GM12878 (cell line): ENCODE measurements at regions not wholly inside any gene's neighbourhood (a gene's known extent, or its start where the extent isn't known, plus 50 kb on each side); places are given as distances from the start of the nearest gene placed in this dataset.

Experiments
- ATAC-seq: fragments of 200-7000 bp; cut with Tn5 transposase; 3 replicates; pipeline ENCODE4 v1.9.1; 2020; ENCODE audit warnings: mild to moderate bottlenecking, moderate library complexity
- BruUV-seq: library from RNA; stranded (reverse); fragments of 400-500 nt; replicated peaks from 2 replicates; lab custom pipeline; 2021; lab: Mats Ljungman, UMichigan
- CTCF ChIA-PET: fragments of 300-600 bp; sonication (Branson Sonifier 250); formaldehyde crosslinking; extraction: SDS; loops from one replicate; lab custom pipeline; 2021; ENCODE audit warnings: inconsistent platforms; lab: Yijun Ruan, JAX
- POLR2A ChIA-PET: fragments of 350-600 bp; formaldehyde crosslinking; extraction: SDS; loops from one replicate; lab custom pipeline; 2021; ENCODE audit warnings: inconsistent platforms; lab: Charles Lee
- RAD21 ChIA-PET: fragments of 300-600 bp; sonication (Branson Sonifier 250); formaldehyde crosslinking; loops from one replicate; lab custom pipeline; 2023; ENCODE audit warnings: antibody characterized with exemption; ENCODE audit not compliant: unreplicated experiment; lab: Charles Lee
- SMC1A ChIA-PET: fragments of 300-600 bp; sonication (Branson Sonifier 250); formaldehyde crosslinking; loops from one replicate; lab custom pipeline; 2023; ENCODE audit not compliant: unreplicated experiment, uncharacterized antibody; lab: Charles Lee
- DNase-seq: peaks from one replicate; pipeline ENCODE4 v3.0.0-alpha.2; 2011; ENCODE audit warnings: low read depth, low spot score
- FAIRE-seq: peaks from 3 replicates; lab custom pipeline; 2011; peaks lifted over from hg19 to GRCh38; lab: Jason Lieb, UNC
- H2AFZ ChIP-seq: 2 replicates; pipeline ENCODE4 v1.6.0; 2011; ENCODE audit warnings: low read depth, low read length, control low read depth; ENCODE audit not compliant: control insufficient read depth
- H3K27ac ChIP-seq: 2 replicates; pipeline ENCODE4 v1.5.1; 2011; ENCODE audit warnings: control low read depth; ENCODE audit not compliant: control insufficient read depth, insufficient read depth
- H3K27me3 ChIP-seq, 2 experiments: replicated peaks in 1 of 2; 2 replicates each; pipeline versions ENCODE4 v1.6.0 to v1.6.1; 2011; ENCODE audit warnings: low read length in 1 of 2; ENCODE audit not compliant: control insufficient read depth in 2 of 2, insufficient read depth in 2 of 2
- H3K36me3 ChIP-seq, 2 experiments: 2 replicates each; pipeline ENCODE4 v1.5.1; 2011; ENCODE audit warnings: low read length in 1 of 2; ENCODE audit not compliant: control insufficient read depth in 2 of 2, insufficient read depth in 2 of 2
- H3K4me1 ChIP-seq: 2 replicates; pipeline ENCODE4 v1.6.1; 2011; ENCODE audit warnings: mild to moderate bottlenecking, low read length, moderate library complexity, mixed read lengths; ENCODE audit not compliant: control insufficient read depth, insufficient read depth
- H3K4me2 ChIP-seq: 2 replicates; pipeline ENCODE4 v1.6.0; 2011; ENCODE audit warnings: control low read depth; ENCODE audit not compliant: control insufficient read depth, insufficient read depth
- H3K4me3 ChIP-seq: fragments of 200-600 bp; sonication (generic); 2 replicates; pipeline ENCODE4 v1.5.1; 2016
- H3K79me2 ChIP-seq: 2 replicates; pipeline ENCODE4 v1.6.0; 2011; ENCODE audit warnings: low read length; ENCODE audit not compliant: control insufficient read depth, insufficient read depth
- H3K9ac ChIP-seq: 2 replicates; pipeline ENCODE4 v1.8.0; 2011; ENCODE audit warnings: low read length, control low read depth, mixed read lengths; ENCODE audit not compliant: control insufficient read depth, insufficient read depth
- H3K9me3 ChIP-seq: replicated peaks from 3 replicates; pipeline ENCODE4 v1.5.1; 2011; ENCODE audit warnings: mild to moderate bottlenecking, low read length; ENCODE audit not compliant: control insufficient read depth, insufficient read depth
- H4K20me1 ChIP-seq: 2 replicates; pipeline ENCODE4 v1.6.0; 2011; ENCODE audit not compliant: control insufficient read depth, insufficient read depth
- ATF2 ChIP-seq: IDR thresholded peaks from 2 replicates; pipeline ENCODE4 v1.6.1; 2012; ENCODE audit warnings: low read length, inconsistent platforms
- BCL11A ChIP-seq: IDR thresholded peaks from 2 replicates; pipeline ENCODE4 v1.6.1; 2011; ENCODE audit warnings: low read depth, low read length
- ELK1 ChIP-seq: IDR thresholded peaks from 2 replicates; pipeline ENCODE4 v1.6.1; 2012; ENCODE audit warnings: low read depth, low read length, improper control_type of control experiment
- PML ChIP-seq: IDR thresholded peaks from 2 replicates; pipeline ENCODE4 v1.6.1; 2012; ENCODE audit warnings: low read length, inconsistent platforms
- RAD21 ChIP-seq: IDR thresholded peaks from 2 replicates; pipeline ENCODE4 v1.6.1; 2011; ENCODE audit warnings: mild to moderate bottlenecking, low read depth, low read length, moderate library complexity; ENCODE audit not compliant: insufficient read depth
- RB1 ChIP-seq: fragments of 450-650 bp; formaldehyde crosslinking; IDR thresholded peaks from 2 replicates; pipeline ENCODE4 v1.6.1; 2017; ENCODE audit warnings: mild to moderate bottlenecking, borderline replicate concordance
- RELA ChIP-seq: fragments of 450-650 bp; IDR thresholded peaks from 2 replicates; pipeline ENCODE4 v1.8.0; 2014; ENCODE audit warnings: borderline replicate concordance; ENCODE audit not compliant: partially characterized antibody
- RELB ChIP-seq: fragments of 450-650 bp; IDR thresholded peaks from 2 replicates; pipeline ENCODE4 v1.6.1; 2017; ENCODE audit warnings: low read depth, mild to moderate bottlenecking, moderate library complexity
- RFX5 ChIP-seq: IDR thresholded peaks from 2 replicates; pipeline ENCODE4 v1.6.1; 2011; ENCODE audit warnings: low read depth, low read length, improper control_type of control experiment
- SMAD5 ChIP-seq: IDR thresholded peaks from 2 replicates; pipeline ENCODE4 v1.6.1; 2016; ENCODE audit warnings: antibody characterized with exemption, low read depth
- YY1 ChIP-seq: IDR thresholded peaks from 2 replicates; pipeline ENCODE4 v1.6.1; 2011; ENCODE audit warnings: low read depth, mild to moderate bottlenecking, low read length
- ZNF207 ChIP-seq: fragments of 450-650 bp; IDR thresholded peaks from 2 replicates; pipeline ENCODE4 v1.6.1; 2014; ENCODE audit warnings: antibody characterized with exemption, mild to moderate bottlenecking, borderline replicate concordance
- ZNF384 ChIP-seq: IDR thresholded peaks from 2 replicates; pipeline ENCODE4 v1.6.1; 2012; ENCODE audit warnings: low read depth, mild to moderate bottlenecking, low read length, improper control_type of control experiment, borderline replicate concordance
- WGBS: methylation state at CpG from one replicate; pipeline ENCODE4 v1.1.6; 2016; ENCODE audit warnings: low lambda C conversion rate; ENCODE audit not compliant: insufficient replicate concordance, insufficient coverage; ENCODE audit errors: missing lambda C conversion rate; 5-methylcytosine and 5-hydroxymethylcytosine counted together
- in situ Hi-C: fragments of 300-500 bp; cut with MboI; formaldehyde crosslinking; loops from 9 replicates; pipeline ENCODE4 v1.14.3; 2018; ENCODE audit warnings: mixed read lengths
- intact Hi-C: fragments of 100-400 bp; cut with micrococcal nuclease; formaldehyde crosslinking; loops from one replicate; pipeline ENCODE4 v1.14.2; 2022; ENCODE audit not compliant: unreplicated experiment

- ChIA-PET SMC1A (interaction anchor here (1.1 kb wide), 1 partner anchor 22 kb away, joined by 3 read pairs; no protein-coding TSS in a partner anchor), RAD21 (no interaction called here), CTCF (interaction anchor here (0.9 kb wide), 1 partner anchor 32 kb away, joined by 3 read pairs; no protein-coding TSS in a partner anchor), POLR2A (no interaction called here)
- in situ Hi-C loops (no loop called here), intact Hi-C loops (no loop called here)
- Histone ChIP-seq H3K27ac (no peak overlapping the region), H3K79me2 (no peaks in the 10 kb centered on the region), H3K4me3 (no peak overlapping the region), H3K9ac (no peak overlapping the region), H4K20me1 (no peaks in the 10 kb centered on the region), H3K4me2 (no peak overlapping the region), H3K9me3 (no peaks in the 10 kb centered on the region), H3K36me3 (no peaks in the 10 kb centered on the region), H2AFZ (no peak overlapping the region), H3K27me3 (no peaks in the 10 kb centered on the region), H3K4me1 (no peaks in the 10 kb centered on the region)
- no peak for FAIRE-seq
- TF ChIP-seq SMAD5: no peak
- TF ChIP-seq RFX5: no peak
- no TSS peak for BruUV-seq
- 62% methylated on average over 7 of the region's 7 CpGs for WGBS
- no peak for DNase-seq
- no peak for ATAC-seq
Measured at GRCh38 chr5:170176916-170177315, 55.9 kb upstream of the C5orf58 start.

- Histone ChIP-seq H3K27me3 (no peaks in the 10 kb centered on the region), H3K36me3 (no peaks in the 10 kb centered on the region), H3K4me3 (no peak overlapping the region), H3K4me1 (no peaks in the 10 kb centered on the region), H3K9ac (no peak overlapping the region), H2AFZ (no peak overlapping the region), H3K4me2 (no peak overlapping the region), H4K20me1 (no peaks in the 10 kb centered on the region; the same call in 1 of the 2 replicates), H3K79me2 (no peaks in the 10 kb centered on the region), H3K9me3 (no peaks in the 10 kb centered on the region), H3K27ac (no peak overlapping the region)
- no TSS peak for BruUV-seq
- RAD21 ChIA-PET: no interaction called here
- FAIRE-seq (no peak), ATAC-seq (no peak), DNase-seq (no peak)
- intact Hi-C loops (no loop called here), in situ Hi-C loops (no loop called here)
- CTCF ChIA-PET: interaction anchor here (1.2 kb wide), 1 partner anchor 29 kb away, joined by 3 read pairs; no protein-coding TSS in a partner anchor
- WGBS: 72% methylated on average over 8 of the region's 8 CpGs
- SMC1A ChIA-PET: interaction anchor here (1.3 kb wide), 1 partner anchor 29 kb away, joined by 3 read pairs; no protein-coding TSS in a partner anchor
- POLR2A ChIA-PET: no interaction called here
- TF ChIP-seq ATF2 (no peak), ELK1 (no peak), ZNF384 (no peak), PML (no peak), RAD21 (no peak), BCL11A (no peak), YY1 (no peak), RELB (no peak), ZNF207 (no peak), RB1 (no peak), RELA (no peak)
Measured at GRCh38 chr5:170178814-170179213, 54.0 kb upstream of the C5orf58 start.
